GM06990 (cell line): ENCODE measurements at regions not wholly inside any gene's neighbourhood (a gene's known extent, or its start where the extent isn't known, plus 50 kb on each side); places are given as distances from the start of the nearest gene placed in this dataset.

Experiments
- DNase-seq: peaks from one replicate; pipeline ENCODE4 v3.0.0-alpha.2; 2011; ENCODE audit not compliant: insufficient read length; ENCODE audit errors: extremely low read depth
- H3K27me3 ChIP-seq: replicated peaks from 2 replicates; pipeline ENCODE4 v1.6.0; 2011; ENCODE audit warnings: low read length; ENCODE audit not compliant: control insufficient read depth, insufficient read depth
- H3K36me3 ChIP-seq: 2 replicates; pipeline ENCODE4 v1.5.1; 2011; ENCODE audit warnings: low read length; ENCODE audit not compliant: control insufficient read depth, insufficient read depth
- H3K4me3 ChIP-seq: replicated peaks from 2 replicates; pipeline ENCODE4 v1.5.1; 2011; ENCODE audit warnings: low read depth, mild to moderate bottlenecking, control low read depth, low read length
- TF ChIP-seq, protein P1 (sequence below): IDR thresholded peaks from 2 replicates; pipeline ENCODE4 v1.5.1; 2011; ENCODE audit warnings: low read length, control low read depth, mild to moderate bottlenecking, inconsistent platforms; ENCODE audit not compliant: insufficient read depth, poor library complexity, severe bottlenecking

- TF ChIP-seq, protein P1, sequence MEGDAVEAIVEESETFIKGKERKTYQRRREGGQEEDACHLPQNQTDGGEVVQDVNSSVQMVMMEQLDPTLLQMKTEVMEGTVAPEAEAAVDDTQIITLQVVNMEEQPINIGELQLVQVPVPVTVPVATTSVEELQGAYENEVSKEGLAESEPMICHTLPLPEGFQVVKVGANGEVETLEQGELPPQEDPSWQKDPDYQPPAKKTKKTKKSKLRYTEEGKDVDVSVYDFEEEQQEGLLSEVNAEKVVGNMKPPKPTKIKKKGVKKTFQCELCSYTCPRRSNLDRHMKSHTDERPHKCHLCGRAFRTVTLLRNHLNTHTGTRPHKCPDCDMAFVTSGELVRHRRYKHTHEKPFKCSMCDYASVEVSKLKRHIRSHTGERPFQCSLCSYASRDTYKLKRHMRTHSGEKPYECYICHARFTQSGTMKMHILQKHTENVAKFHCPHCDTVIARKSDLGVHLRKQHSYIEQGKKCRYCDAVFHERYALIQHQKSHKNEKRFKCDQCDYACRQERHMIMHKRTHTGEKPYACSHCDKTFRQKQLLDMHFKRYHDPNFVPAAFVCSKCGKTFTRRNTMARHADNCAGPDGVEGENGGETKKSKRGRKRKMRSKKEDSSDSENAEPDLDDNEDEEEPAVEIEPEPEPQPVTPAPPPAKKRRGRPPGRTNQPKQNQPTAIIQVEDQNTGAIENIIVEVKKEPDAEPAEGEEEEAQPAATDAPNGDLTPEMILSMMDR = no peak
- no peak for DNase-seq
These were observed 84.5 kb upstream of the GPM6B start for GRCh38 chrX:13901354-13901753.

GRCh38 chrX:13900351-13900750 is 83.5 kb upstream of the GPM6B start:
- Histone ChIP-seq H3K27me3 (no peaks in the 10 kb centered on the region), H3K4me3 (no peak overlapping the region), H3K36me3 (no peaks in the 10 kb centered on the region)
- TF ChIP-seq, protein P1 = no peak
- no peak for DNase-seq

More at GRCh38 chrX:13901354-13901753, 84.5 kb upstream of the GPM6B start:
- no peak overlapping the region for H3K4me3 ChIP-seq
- H3K36me3 ChIP-seq = no peaks in the 10 kb centered on the region
- H3K27me3 ChIP-seq = no peaks in the 10 kb centered on the region

DNA sequence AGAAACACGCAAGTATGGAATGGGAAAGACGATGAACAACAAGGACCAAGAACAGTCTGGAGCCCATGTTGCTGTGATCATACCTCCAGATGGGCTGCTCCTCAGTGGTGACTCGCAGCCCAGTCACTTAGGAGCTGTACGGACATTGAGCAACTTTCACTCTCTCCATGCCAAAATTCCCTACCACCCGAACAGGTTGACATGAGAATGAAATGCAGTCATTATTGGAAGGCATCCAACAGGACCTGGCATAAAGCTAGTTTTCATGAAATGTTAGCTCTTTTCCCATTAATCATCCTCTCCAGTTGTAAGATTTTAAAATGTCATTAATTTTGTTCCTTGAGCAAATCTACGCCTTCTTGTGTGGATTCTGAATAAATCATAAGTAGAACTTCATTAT is 82.7 kb upstream of the GPM6B start:
- TF ChIP-seq, protein P1 = no peak
- DNase-seq = no peak
- Histone ChIP-seq H3K4me3 (no peak overlapping the region), H3K36me3 (no peaks in the 10 kb centered on the region), H3K27me3 (no peaks in the 10 kb centered on the region)

- Histone ChIP-seq H3K4me3 (no peak overlapping the region), H3K27me3 (no peaks in the 10 kb centered on the region), H3K36me3 (no peaks in the 10 kb centered on the region)
- TF ChIP-seq, protein P1 = no peak
- no peak for DNase-seq
These were observed 81.7 kb upstream of the GPM6B start for GRCh38 chrX:13898603-13899002.

- Histone ChIP-seq H3K27me3 (no peaks in the 10 kb centered on the region), H3K4me3 (no peak overlapping the region)
- DNase-seq = no peak
These were observed 81.2 kb upstream of the GPM6B start for GRCh38 chrX:13898083-13898482.

More at GRCh38 chrX:13898083-13898482, 81.2 kb upstream of the GPM6B start:
- no peaks in the 10 kb centered on the region for H3K36me3 ChIP-seq
- TF ChIP-seq, protein P1 = peak; percentile 64
